Endothelial cell of umbilical vein (primary cell): ENCODE measurements at regions not wholly inside any gene's neighbourhood (a gene's known extent, or its start where the extent isn't known, plus 50 kb on each side); places are given as distances from the start of the nearest gene placed in this dataset.

Source experiments
- EZH2 ChIP-seq: IDR thresholded peaks from 2 replicates; pipeline ENCODE4 v1.6.1; 2012; ENCODE audit warnings: borderline replicate concordance, low read depth, mild to moderate bottlenecking, moderate library complexity, low read length, inconsistent platforms; ENCODE audit not compliant: severe bottlenecking
- JUN ChIP-seq: IDR thresholded peaks from 2 replicates; pipeline ENCODE4 v1.6.1; 2011; ENCODE audit warnings: borderline replicate concordance, low read depth; ENCODE audit not compliant: insufficient read length, insufficient read depth
- MYC ChIP-seq: IDR thresholded peaks from one replicate; pipeline ENCODE4 v1.6.1; 2011; ENCODE audit warnings: mild to moderate bottlenecking, low read depth, low read length
- POLR2A ChIP-seq: IDR thresholded peaks from 2 replicates; pipeline ENCODE4 v1.6.1; 2012; ENCODE audit warnings: low read depth, mild to moderate bottlenecking, control low read depth, low read length
- POLR2AphosphoS5 ChIP-seq: IDR thresholded peaks from 2 replicates; pipeline ENCODE4 v1.6.1; 2012; ENCODE audit warnings: low read depth, mild to moderate bottlenecking, control low read depth, low read length, moderate library complexity; ENCODE audit not compliant: insufficient read depth
- TF ChIP-seq, protein P1 (sequence below), 2 donors: IDR thresholded peaks; 1 replicate in 1 of 2; 2 replicates in 1 of 2; pipeline ENCODE4 v1.5.1; 2011; ENCODE audit warnings: low read length in 2 of 2, mild to moderate bottlenecking in 2 of 2, moderate library complexity in 2 of 2, control low read depth in 1 of 2, inconsistent platforms in 1 of 2, low read depth in 1 of 2; ENCODE audit not compliant: insufficient read depth in 1 of 2; ENCODE audit errors: extremely low read depth in 1 of 2

DNA sequence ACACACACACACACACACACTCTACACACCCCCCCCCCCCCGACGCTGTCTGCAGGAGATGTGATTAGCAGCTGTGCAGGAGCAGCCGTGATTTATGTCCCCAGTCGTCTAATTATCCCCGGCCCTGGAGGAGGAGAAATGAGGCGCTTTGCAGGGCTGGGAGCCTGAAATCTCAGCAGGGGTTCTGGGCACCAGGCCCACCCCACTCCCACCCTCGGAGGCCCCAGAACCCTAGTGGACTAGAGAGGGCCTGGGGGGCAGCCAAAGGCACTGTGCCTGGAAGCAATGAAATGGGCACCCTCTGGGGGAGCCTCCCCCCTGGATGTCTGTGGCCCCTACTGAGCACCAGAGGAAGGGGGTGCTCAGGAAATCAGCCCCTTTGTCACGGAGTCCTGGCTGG lies 134.2 kb upstream of the CIBAR2 start:
- TF ChIP-seq EZH2: no peak
- TF ChIP-seq MYC: no peak
- TF ChIP-seq, protein P1, sequence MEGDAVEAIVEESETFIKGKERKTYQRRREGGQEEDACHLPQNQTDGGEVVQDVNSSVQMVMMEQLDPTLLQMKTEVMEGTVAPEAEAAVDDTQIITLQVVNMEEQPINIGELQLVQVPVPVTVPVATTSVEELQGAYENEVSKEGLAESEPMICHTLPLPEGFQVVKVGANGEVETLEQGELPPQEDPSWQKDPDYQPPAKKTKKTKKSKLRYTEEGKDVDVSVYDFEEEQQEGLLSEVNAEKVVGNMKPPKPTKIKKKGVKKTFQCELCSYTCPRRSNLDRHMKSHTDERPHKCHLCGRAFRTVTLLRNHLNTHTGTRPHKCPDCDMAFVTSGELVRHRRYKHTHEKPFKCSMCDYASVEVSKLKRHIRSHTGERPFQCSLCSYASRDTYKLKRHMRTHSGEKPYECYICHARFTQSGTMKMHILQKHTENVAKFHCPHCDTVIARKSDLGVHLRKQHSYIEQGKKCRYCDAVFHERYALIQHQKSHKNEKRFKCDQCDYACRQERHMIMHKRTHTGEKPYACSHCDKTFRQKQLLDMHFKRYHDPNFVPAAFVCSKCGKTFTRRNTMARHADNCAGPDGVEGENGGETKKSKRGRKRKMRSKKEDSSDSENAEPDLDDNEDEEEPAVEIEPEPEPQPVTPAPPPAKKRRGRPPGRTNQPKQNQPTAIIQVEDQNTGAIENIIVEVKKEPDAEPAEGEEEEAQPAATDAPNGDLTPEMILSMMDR (IDR thresholded peaks at IDR 0.05; ENCODE audit: extremely low read depth in 1 of 2, insufficient read depth in 1 of 2, low read depth in 1 of 2, low read length in 2 of 2): no peak
- TF ChIP-seq POLR2A: no peak
- no peak for TF ChIP-seq POLR2AphosphoS5
- TF ChIP-seq JUN: no peak
